Mesendoderm (in vitro differentiated cells): ENCODE measurements at regions not wholly inside any gene's neighbourhood (a gene's known extent, or its start where the extent isn't known, plus 50 kb on each side); places are given as distances from the start of the nearest gene placed in this dataset.

Experiments
- DNase-seq: peaks from one replicate; pipeline ENCODE4 v3.0.0; 2013
- H2AK5ac ChIP-seq: 2 replicates; pipeline ENCODE4 v1.6.1; 2013; ENCODE audit warnings: low read length, inconsistent platforms
- H2BK120ac ChIP-seq: 2 replicates; pipeline ENCODE4 v1.6.1; 2013; ENCODE audit warnings: low read depth, mild to moderate bottlenecking, low read length, moderate library complexity, mixed read lengths
- H2BK15ac ChIP-seq: replicated peaks from 2 replicates; pipeline ENCODE4 v1.6.1; 2013; ENCODE audit warnings: low read depth, mild to moderate bottlenecking, moderate library complexity
- H2BK5ac ChIP-seq: 2 replicates; pipeline ENCODE4 v1.6.1; 2013; ENCODE audit warnings: low read length, inconsistent platforms
- H3K18ac ChIP-seq: 2 replicates; pipeline ENCODE4 v1.6.1; 2013; ENCODE audit warnings: mild to moderate bottlenecking, low read length, mixed read lengths
- H3K23ac ChIP-seq: one replicate; pipeline ENCODE4 v1.6.1; 2013; ENCODE audit warnings: low read length
- H3K27ac ChIP-seq: 2 replicates; pipeline ENCODE4 v1.5.1; 2013; ENCODE audit warnings: low read depth, mild to moderate bottlenecking, inconsistent platforms, low read length, moderate library complexity
- H3K27me3 ChIP-seq: 2 replicates; pipeline ENCODE4 v1.6.1; 2013; ENCODE audit warnings: low read length, control low read depth, mild to moderate bottlenecking, inconsistent platforms; ENCODE audit not compliant: insufficient read depth, poor library complexity
- H3K36me3 ChIP-seq: 2 replicates; pipeline ENCODE4 v1.6.1; 2013; ENCODE audit warnings: low read length, inconsistent platforms; ENCODE audit not compliant: control insufficient read depth, insufficient read depth
- H3K4ac ChIP-seq: one replicate; pipeline ENCODE4 v1.6.1; 2013; ENCODE audit warnings: low read depth, mild to moderate bottlenecking, low read length, moderate library complexity
- H3K4me1 ChIP-seq: 2 replicates; pipeline ENCODE4 v1.6.1; 2013; ENCODE audit warnings: low read depth, low read length, inconsistent platforms; ENCODE audit not compliant: control insufficient read depth
- H3K4me2 ChIP-seq: 2 replicates; pipeline ENCODE4 v1.6.1; 2013; ENCODE audit warnings: low read length
- H3K4me3 ChIP-seq: 2 replicates; pipeline ENCODE4 v1.5.1; 2013; ENCODE audit warnings: mild to moderate bottlenecking, low read length
- H3K56ac ChIP-seq: one replicate; pipeline ENCODE4 v1.6.1; 2013; ENCODE audit warnings: low read length
- H3K79me1 ChIP-seq: 2 replicates; pipeline ENCODE4 v1.6.1; 2013; ENCODE audit warnings: low read length, inconsistent platforms
- H3K79me2 ChIP-seq: 2 replicates; pipeline ENCODE4 v1.6.1; 2013; ENCODE audit warnings: mild to moderate bottlenecking, low read length; ENCODE audit not compliant: control insufficient read depth, insufficient read depth
- H3K9ac ChIP-seq: 2 replicates; pipeline ENCODE4 v1.6.1; 2013; ENCODE audit warnings: low read length, inconsistent platforms
- H4K5ac ChIP-seq: one replicate; pipeline ENCODE4 v1.6.1; 2013; ENCODE audit warnings: low read length
- H4K8ac ChIP-seq: one replicate; pipeline ENCODE4 v1.6.1; 2013; ENCODE audit warnings: low read depth, mild to moderate bottlenecking, control low read depth, low read length, moderate library complexity
- WGBS: extraction: QIAGEN DNeasy Blood & Tissue Kit; methylation state at CpG from one replicate; pipeline ENCODE4 v1.1.7; 2013; ENCODE audit warnings: low lambda C conversion rate, missing lambda C conversion rate; ENCODE audit not compliant: insufficient coverage; ENCODE audit errors: extremely low coverage; 5-methylcytosine and 5-hydroxymethylcytosine counted together

- H3K18ac ChIP-seq, result no peak overlapping the region
- no peak overlapping the region for H4K8ac ChIP-seq
- DNase-seq, result no peak
- no peak overlapping the region for H2BK5ac ChIP-seq
- no peaks in the 10 kb centered on the region for H3K36me3 ChIP-seq
- H4K5ac ChIP-seq, result no peak overlapping the region
- H3K4me2 ChIP-seq, result no peak overlapping the region
- H3K9ac ChIP-seq, result no peak overlapping the region
- H2BK15ac ChIP-seq, result no peak overlapping the region
- H3K4ac ChIP-seq, result no peak overlapping the region
- H3K23ac ChIP-seq, result no peak overlapping the region
- H3K4me1 ChIP-seq, result no peaks in the 10 kb centered on the region
- no peak overlapping the region for H2AK5ac ChIP-seq
- H2BK120ac ChIP-seq, result no peak overlapping the region
- H3K79me2 ChIP-seq, result no peaks in the 10 kb centered on the region
- H3K27ac ChIP-seq, result no peak overlapping the region
- H3K4me3 ChIP-seq, result no peak overlapping the region
- WGBS, result 100% methylated on average over 1 of the region's 4 CpGs
- H3K56ac ChIP-seq, result no peak overlapping the region
- H3K79me1 ChIP-seq, result no peaks in the 10 kb centered on the region
- no peaks in the 10 kb centered on the region for H3K27me3 ChIP-seq
Measured at GRCh38 chr21:14684071-14684470, 138.0 kb upstream of the SAMSN1 start.

GRCh38 chr21:14683063-14683462 lies 136.9 kb upstream of the SAMSN1 start:
- H3K27me3 ChIP-seq, result no peaks in the 10 kb centered on the region

GRCh38 chr21:14678973-14679574 lies 133.0 kb upstream of the SAMSN1 start:
- Histone ChIP-seq H4K8ac (no peak overlapping the region), H3K23ac (no peak overlapping the region), H3K4me2 (no peak overlapping the region), H3K4me1 (no peaks in the 10 kb centered on the region), H3K18ac (no peak overlapping the region), H3K4ac (no peak overlapping the region), H2AK5ac (no peak overlapping the region), H2BK5ac (no peak overlapping the region), H3K79me1 (no peaks in the 10 kb centered on the region), H3K27me3 (no peaks in the 10 kb centered on the region), H4K5ac (no peak overlapping the region), H3K36me3 (no peaks in the 10 kb centered on the region), H2BK15ac (no peak overlapping the region), H3K9ac (no peak overlapping the region), H3K27ac (no peak overlapping the region), H3K4me3 (no peak overlapping the region), H2BK120ac (no peak overlapping the region), H3K56ac (no peak overlapping the region), H3K79me2 (no peaks in the 10 kb centered on the region)
- WGBS, result no CpG with 5 or more reads among the region's 3 CpGs
- no peak for DNase-seq

More at GRCh38 chr21:14683063-14683462, 136.9 kb upstream of the SAMSN1 start:
- H3K79me1 ChIP-seq, result no peaks in the 10 kb centered on the region
- H2BK5ac ChIP-seq, result no peak overlapping the region
- no peaks in the 10 kb centered on the region for H3K4me1 ChIP-seq
- H2BK15ac ChIP-seq, result no peak overlapping the region
- no peaks in the 10 kb centered on the region for H3K36me3 ChIP-seq
- H3K4me3 ChIP-seq, result no peak overlapping the region
- no peak overlapping the region for H2BK120ac ChIP-seq
- H3K4ac ChIP-seq, result no peak overlapping the region
- H4K5ac ChIP-seq, result no peak overlapping the region
- no peak overlapping the region for H3K18ac ChIP-seq
- no peak for DNase-seq
- H3K4me2 ChIP-seq, result no peak overlapping the region
- H3K9ac ChIP-seq, result no peak overlapping the region
- no peak overlapping the region for H3K56ac ChIP-seq
- H4K8ac ChIP-seq, result no peak overlapping the region
- H2AK5ac ChIP-seq, result no peak overlapping the region
- H3K23ac ChIP-seq, result no peak overlapping the region
- no peak overlapping the region for H3K27ac ChIP-seq
- no peaks in the 10 kb centered on the region for H3K79me2 ChIP-seq

DNA sequence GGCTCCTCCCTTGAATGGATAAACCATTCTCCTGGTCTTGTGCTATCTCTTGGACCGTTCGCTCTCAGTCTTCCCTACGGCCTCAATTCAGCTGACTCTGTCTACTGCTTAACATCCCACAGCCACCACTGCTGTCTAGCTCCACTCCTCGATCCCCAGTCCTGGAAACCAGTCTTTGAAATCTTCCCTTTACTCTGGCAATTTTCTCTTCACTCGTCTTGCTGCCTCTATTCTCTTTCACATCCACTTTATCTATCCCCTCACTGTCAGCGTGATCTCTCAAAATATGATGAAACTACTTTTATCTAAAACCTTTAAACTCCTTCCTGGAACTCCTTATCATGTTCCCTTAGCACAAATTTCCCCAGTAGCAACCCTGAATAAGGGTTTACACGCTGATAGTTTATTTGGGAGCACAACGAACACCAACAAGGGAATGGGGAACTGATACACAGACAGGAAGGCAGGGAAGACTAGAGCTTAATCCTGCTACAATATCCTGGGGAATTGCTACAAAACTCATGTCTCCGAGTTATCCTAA lies 131.6 kb upstream of the SAMSN1 start:
- no peaks in the 10 kb centered on the region for H3K79me2 ChIP-seq
- H3K9ac ChIP-seq, result no peak overlapping the region
- no peak overlapping the region for H2AK5ac ChIP-seq
- no peak overlapping the region for H4K8ac ChIP-seq
- no peak overlapping the region for H3K56ac ChIP-seq
- H3K79me1 ChIP-seq, result no peaks in the 10 kb centered on the region
- no peak overlapping the region for H3K4me2 ChIP-seq
- no CpG with 5 or more reads among the region's 9 CpGs for WGBS
- H3K27ac ChIP-seq, result peak overlapping the region; percentile 19
- H3K4me1 ChIP-seq, result no peaks in the 10 kb centered on the region
- H3K27me3 ChIP-seq, result no peaks in the 10 kb centered on the region
- no peak overlapping the region for H3K4me3 ChIP-seq
- H3K36me3 ChIP-seq, result no peaks in the 10 kb centered on the region
- no peak overlapping the region for H3K4ac ChIP-seq
- no peak overlapping the region for H3K18ac ChIP-seq
- H2BK15ac ChIP-seq, result no peak overlapping the region
- H3K23ac ChIP-seq, result no peak overlapping the region
- DNase-seq, result no peak
- H4K5ac ChIP-seq, result no peak overlapping the region
- no peak overlapping the region for H2BK120ac ChIP-seq
- no peak overlapping the region for H2BK5ac ChIP-seq

GRCh38 chr21:14677013-14677412 lies 130.9 kb upstream of the SAMSN1 start:
- Histone ChIP-seq H3K23ac (no peak overlapping the region), H2AK5ac (no peak overlapping the region), H3K36me3 (no peaks in the 10 kb centered on the region), H2BK15ac (no peak overlapping the region), H3K27ac (no peak overlapping the region), H3K18ac (no peak overlapping the region), H4K8ac (no peak overlapping the region), H2BK120ac (no peak overlapping the region), H3K79me2 (no peaks in the 10 kb centered on the region), H3K4me3 (no peak overlapping the region), H3K56ac (no peak overlapping the region), H3K4me2 (no peak overlapping the region), H2BK5ac (no peak overlapping the region), H3K4me1 (no peaks in the 10 kb centered on the region), H3K79me1 (no peaks in the 10 kb centered on the region), H3K9ac (no peak overlapping the region), H3K27me3 (no peaks in the 10 kb centered on the region), H3K4ac (no peak overlapping the region), H4K5ac (no peak overlapping the region)
- peak; percentile 62 for DNase-seq
